ENCODE measurements at regions not wholly inside any gene's neighbourhood (a gene's known extent, or its start where the extent isn't known, plus 50 kb on each side); places are given as distances from the start of the nearest gene placed in this dataset.
"Not testable (repeated sequence)": the region's sequence is repeated elsewhere in the genome, so short reads cannot be mapped to it uniquely, and the experiment has no call there.

DNA sequence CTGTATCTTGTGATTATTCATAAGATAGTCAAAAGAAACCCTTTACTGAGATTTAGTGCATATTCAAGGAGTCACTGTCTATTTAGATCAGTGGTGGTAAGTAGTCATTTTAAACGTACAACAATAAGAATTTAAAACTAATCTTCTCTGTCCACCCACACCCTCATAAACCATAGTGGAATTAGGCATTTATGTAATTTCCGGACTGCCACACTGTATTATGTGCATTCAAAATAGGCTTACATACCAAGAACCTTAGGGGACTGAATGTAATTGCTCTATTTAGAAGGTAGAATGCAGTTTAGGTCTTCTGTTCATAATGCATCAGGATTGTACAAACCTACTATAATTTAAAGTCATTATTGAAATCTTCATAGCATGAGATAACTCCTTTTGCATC, 685.4 kb downstream of the TENT5A start:
- no peaks in the 10 kb centered on the region for H4K20me1 ChIP-seq
- no peak overlapping the region for H3K9ac ChIP-seq
- no peaks in the 10 kb centered on the region for H3K9me3 ChIP-seq (replicated peaks in 1 of 11)
- no peaks in the 10 kb centered on the region for H3K27me3 ChIP-seq
- no peak overlapping the region for H3K27ac ChIP-seq
- no peaks in the 10 kb centered on the region for H3K36me3 ChIP-seq
- no peak overlapping the region for H3K4me3 ChIP-seq
- H3K4me1 ChIP-seq, result no peaks in the 10 kb centered on the region
- no peak for TF ChIP-seq Cebpa-rat (IDR thresholded peaks at IDR 0.05)
- H3K4me2 ChIP-seq, result no peak overlapping the region

GRCh38 chr6:81063891-81064290, 688.6 kb downstream of the TENT5A start:
- no peak overlapping the region for H3K9ac ChIP-seq
- TF ChIP-seq Cebpa-rat (IDR thresholded peaks at IDR 0.05), result no peak
- H3K4me3 ChIP-seq, result no peak overlapping the region
- no peaks in the 10 kb centered on the region for H3K36me3 ChIP-seq
- no peaks in the 10 kb centered on the region for H3K4me1 ChIP-seq
- H3K9me3 ChIP-seq (replicated peaks in 1 of 11), result no peaks in the 10 kb centered on the region
- no peak overlapping the region for H3K27ac ChIP-seq
- H4K20me1 ChIP-seq, result no peaks in the 10 kb centered on the region
- no peak overlapping the region for H3K4me2 ChIP-seq
- H3K27me3 ChIP-seq, result no peaks in the 10 kb centered on the region

DNA sequence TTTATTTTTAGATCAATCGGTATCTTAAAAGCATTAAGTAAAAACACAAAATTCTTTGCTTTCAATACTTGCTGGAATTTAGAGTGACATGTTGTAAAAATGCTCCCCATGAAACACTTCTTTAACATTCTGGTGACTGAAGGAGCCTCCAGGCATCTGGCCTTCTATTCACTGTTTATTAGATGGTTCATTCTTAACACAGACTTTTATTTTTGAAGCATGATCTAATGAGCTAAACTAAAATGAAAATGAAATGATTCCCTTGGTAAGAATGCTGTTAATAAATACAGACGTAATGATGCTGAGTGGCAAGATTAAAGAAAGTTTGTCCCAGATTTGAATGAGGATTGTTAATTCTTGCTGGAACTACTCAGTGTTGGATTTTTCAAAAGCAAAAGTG, 698.4 kb downstream of the TENT5A start:
- Histone ChIP-seq H3K9ac (no peak overlapping the region), H3K4me2 (no peak overlapping the region), H3K9me3 (replicated peaks in 1 of 11) (no peaks in the 10 kb centered on the region), H3K27ac (no peak overlapping the region), H4K20me1 (no peaks in the 10 kb centered on the region), H3K36me3 (no peaks in the 10 kb centered on the region), H3K27me3 (no peaks in the 10 kb centered on the region), H3K4me3 (no peak overlapping the region), H3K4me1 (no peaks in the 10 kb centered on the region)
- no peak for TF ChIP-seq Cebpa-rat (IDR thresholded peaks at IDR 0.05)

- H3K27ac ChIP-seq, result no peak overlapping the region
- H3K9me3 ChIP-seq (replicated peaks in 1 of 11), result no peaks in the 10 kb centered on the region
- H3K9ac ChIP-seq, result no peak overlapping the region
- H4K20me1 ChIP-seq, result no peaks in the 10 kb centered on the region
- H3K27me3 ChIP-seq, result no peaks in the 10 kb centered on the region
- H3K4me1 ChIP-seq, result no peaks in the 10 kb centered on the region
- no peaks in the 10 kb centered on the region for H3K36me3 ChIP-seq
- no peak for TF ChIP-seq Cebpa-rat (IDR thresholded peaks at IDR 0.05)
- H3K4me3 ChIP-seq, result no peak overlapping the region
- H3K4me2 ChIP-seq, result no peak overlapping the region
Observed at GRCh38 chr6:81051952-81052351, 700.5 kb downstream of the TENT5A start.

DNA sequence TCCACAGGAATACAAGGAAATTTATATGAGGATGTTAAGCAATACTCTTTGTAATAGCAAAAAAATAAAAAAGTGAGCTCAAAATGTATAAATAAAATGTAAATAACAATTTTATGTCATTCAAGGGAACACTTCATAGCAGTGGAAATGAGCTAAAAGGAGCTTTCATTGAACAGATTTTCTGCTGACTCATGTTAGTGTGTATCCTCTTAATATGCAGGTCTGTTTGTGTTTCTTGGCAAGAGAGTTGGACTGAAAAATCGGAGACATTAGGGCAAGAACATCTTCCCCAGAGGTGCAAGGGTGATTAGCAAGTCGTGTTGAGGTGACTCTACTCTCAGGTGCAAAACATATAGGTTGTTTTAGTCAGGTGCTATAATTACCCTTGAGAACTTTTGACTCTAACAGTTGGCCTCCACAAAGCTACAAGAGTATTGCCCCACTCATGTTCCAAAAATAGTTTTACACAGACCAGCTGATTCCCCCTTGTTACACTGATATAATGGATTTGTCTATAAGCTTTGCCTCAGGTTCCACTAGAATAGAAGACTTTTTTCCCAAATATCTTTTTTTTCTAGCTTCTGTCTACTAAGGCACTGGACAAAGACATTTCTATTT, 702.9 kb downstream of the TENT5A start:
- Histone ChIP-seq H3K4me3 (no peak overlapping the region), H3K9ac (no peak overlapping the region), H3K4me1 (no peaks in the 10 kb centered on the region), H3K9me3 (replicated peaks in 1 of 11) (no peaks in the 10 kb centered on the region), H3K36me3 (no peaks in the 10 kb centered on the region), H3K27me3 (no peaks in the 10 kb centered on the region), H4K20me1 (no peaks in the 10 kb centered on the region), H3K27ac (no peak overlapping the region), H3K4me2 (no peak overlapping the region)
- TF ChIP-seq Cebpa-rat (IDR thresholded peaks at IDR 0.05), result no peak

GRCh38 chr6:81031416-81031815, 721.1 kb downstream of the TENT5A start:
- Histone ChIP-seq H3K9ac (no peak overlapping the region), H4K20me1 (no peaks in the 10 kb centered on the region), H3K4me3 (no peak overlapping the region), H3K27ac (no peak overlapping the region), H3K36me3 (no peaks in the 10 kb centered on the region), H3K27me3 (no peaks in the 10 kb centered on the region), H3K4me2 (no peak overlapping the region), H3K9me3 (replicated peaks in 1 of 11) (no peaks in the 10 kb centered on the region), H3K4me1 (no peaks in the 10 kb centered on the region)
- TF ChIP-seq Cebpa-rat (IDR thresholded peaks at IDR 0.05), result no peak

- Histone ChIP-seq H3K27ac (no peak overlapping the region), H3K9me3 (replicated peaks in 1 of 11) (peaks cover 10 to 26% (median 12%) of the 10 kb centered on the region in 11 experiments), H4K20me1 (no peaks in the 10 kb centered on the region), H3K27me3 (no peaks in the 10 kb centered on the region), H3K4me1 (no peaks in the 10 kb centered on the region), H3K36me3 (no peaks in the 10 kb centered on the region), H3K9ac (no peak overlapping the region), H3K4me3 (no peak overlapping the region), H3K4me2 (no peak overlapping the region)
- TF ChIP-seq Cebpa-rat (IDR thresholded peaks at IDR 0.05), result no peak
Observed at GRCh38 chr6:81026041-81026553, 726.4 kb downstream of the TENT5A start.

GRCh38 chr6:81023709-81024108, 728.8 kb downstream of the TENT5A start:
- Histone ChIP-seq H3K27ac (no peak overlapping the region), H4K20me1 (no peaks in the 10 kb centered on the region), H3K4me2 (no peak overlapping the region), H3K27me3 (no peaks in the 10 kb centered on the region), H3K4me3 (no peak overlapping the region), H3K4me1 (no peaks in the 10 kb centered on the region), H3K9me3 (replicated peaks in 1 of 11) (peaks cover 10 to 27% (median 12%) of the 10 kb centered on the region in 11 experiments), H3K9ac (no peak overlapping the region), H3K36me3 (no peaks in the 10 kb centered on the region)
- TF ChIP-seq Cebpa-rat (IDR thresholded peaks at IDR 0.05), result no peak

DNA sequence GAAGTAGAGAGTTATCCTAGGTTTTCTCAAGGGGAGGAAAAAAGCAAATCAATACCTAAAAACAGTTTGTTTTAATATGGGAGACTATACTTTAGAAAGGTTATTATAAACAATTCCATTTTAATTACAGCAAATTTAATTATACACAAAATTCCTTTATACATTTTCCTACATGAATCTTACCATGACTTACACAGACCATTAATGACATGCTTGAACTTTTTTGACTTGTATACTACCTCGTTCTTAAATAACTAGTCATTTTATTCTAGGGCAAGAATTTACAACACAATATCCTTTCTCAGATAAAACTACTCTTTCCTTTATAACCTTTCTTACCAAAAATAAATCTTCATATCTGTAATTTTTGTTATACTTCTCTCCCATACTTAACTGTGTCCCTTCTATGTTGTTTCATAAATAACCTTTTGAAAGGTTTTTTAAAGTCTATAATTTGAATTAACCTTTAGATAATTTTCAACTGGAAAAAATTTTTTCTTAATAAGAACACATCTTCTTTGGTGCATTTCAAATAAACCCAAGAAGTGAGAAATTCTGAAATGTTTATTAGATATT, 729.4 kb downstream of the TENT5A start:
- peaks cover 10 to 27% (median 12%) of the 10 kb centered on the region in 11 experiments for H3K9me3 ChIP-seq (replicated peaks in 1 of 11)
- H3K36me3 ChIP-seq, result no peaks in the 10 kb centered on the region
- H3K27ac ChIP-seq, result no peak overlapping the region
- TF ChIP-seq Cebpa-rat (IDR thresholded peaks at IDR 0.05), result no peak
- no peak overlapping the region for H3K9ac ChIP-seq
- no peaks in the 10 kb centered on the region for H4K20me1 ChIP-seq
- H3K27me3 ChIP-seq, result no peaks in the 10 kb centered on the region
- H3K4me3 ChIP-seq, result no peak overlapping the region
- H3K4me2 ChIP-seq, result no peak overlapping the region
- H3K4me1 ChIP-seq, result no peaks in the 10 kb centered on the region

GRCh38 chr6:81017586-81017985, 734.9 kb downstream of the TENT5A start:
- H3K9ac ChIP-seq, H3K36me3 ChIP-seq, H3K4me3 ChIP-seq, H3K4me2 ChIP-seq, H3K27me3 ChIP-seq, H3K27ac ChIP-seq, H4K20me1 ChIP-seq, H3K4me1 ChIP-seq: not testable (repeated sequence)
- H3K9me3 ChIP-seq (replicated peaks in 1 of 11), result peaks cover 6 to 16% (median 10%) of the 10 kb centered on the region in 11 experiments
